NCI-H146 (cell line): ENCODE measurements at regions not wholly inside any gene's neighbourhood (a gene's known extent, or its start where the extent isn't known, plus 50 kb on each side); places are given as distances from the start of the nearest gene placed in this dataset.

Source experiments
- DNase-seq: peaks from one replicate; lab custom pipeline; 2025; lab: John Stamatoyannopoulos, UW

DNA sequence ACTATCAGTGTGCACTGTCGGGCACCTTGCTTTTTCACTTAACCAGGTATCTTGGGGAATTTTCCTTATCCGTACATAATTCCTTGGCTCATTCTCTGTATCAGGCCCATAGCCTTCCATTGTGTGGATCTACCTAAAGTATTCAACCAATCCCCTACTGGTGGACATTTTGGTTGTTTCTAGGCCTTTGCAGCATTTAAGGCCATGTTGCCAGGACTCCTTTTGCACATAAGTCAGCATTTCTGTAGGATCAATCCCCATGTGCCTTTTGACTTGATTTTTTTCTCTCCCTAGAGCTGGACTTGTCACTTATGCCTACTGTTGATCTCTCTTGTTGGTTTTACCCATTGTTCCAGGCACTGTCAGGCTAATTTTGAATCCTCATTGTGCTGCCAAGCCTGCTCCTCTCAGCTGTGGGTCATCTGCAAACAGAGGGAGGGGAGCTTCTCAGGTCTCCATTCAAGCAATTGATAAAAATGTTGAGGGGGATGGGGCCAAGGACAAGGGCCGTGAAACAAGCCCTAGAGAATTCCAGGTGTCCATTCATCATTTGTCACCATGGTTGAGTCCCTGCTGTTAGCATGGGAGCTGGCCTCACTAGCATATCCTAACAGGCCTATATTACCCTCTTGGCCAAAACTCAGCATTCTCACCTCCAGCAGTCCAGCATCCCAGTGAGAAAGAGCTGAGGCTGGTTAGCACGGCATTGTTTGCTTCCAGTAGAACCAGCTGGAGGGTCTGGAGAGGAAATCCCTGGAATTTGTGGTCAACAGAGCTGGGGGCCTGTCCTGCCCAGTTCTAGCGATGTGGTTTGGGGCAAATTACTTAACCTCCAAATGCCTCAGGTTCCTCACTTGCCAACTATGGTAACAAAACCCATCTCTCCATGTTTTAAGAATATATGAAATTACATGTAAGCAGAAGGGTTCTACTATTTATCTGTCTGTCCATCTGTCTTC lies 178.4 kb downstream of the MRPL14 start:
- peak; percentile 93 for DNase-seq

DNA sequence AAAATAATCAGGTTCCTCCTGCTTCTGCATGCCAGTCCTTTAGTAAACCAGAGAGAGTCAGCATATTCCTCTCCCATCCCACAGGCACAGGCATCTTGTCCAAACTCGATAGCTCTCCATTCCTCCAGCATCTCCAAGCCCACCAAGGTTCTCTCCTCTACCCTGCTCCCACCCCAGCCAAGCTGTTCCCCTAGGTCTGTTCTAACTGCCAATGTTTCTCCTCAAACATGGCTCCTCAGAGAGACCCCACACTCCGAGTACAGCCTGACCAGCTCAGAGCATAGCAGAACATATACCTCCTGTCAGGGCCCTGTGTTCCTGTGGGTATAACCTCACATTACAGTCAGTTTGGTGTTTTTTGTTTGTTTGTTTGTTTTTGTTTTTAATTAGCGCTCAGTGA lies 177.8 kb downstream of the VEGFA start:
- no peak for DNase-seq

DNA sequence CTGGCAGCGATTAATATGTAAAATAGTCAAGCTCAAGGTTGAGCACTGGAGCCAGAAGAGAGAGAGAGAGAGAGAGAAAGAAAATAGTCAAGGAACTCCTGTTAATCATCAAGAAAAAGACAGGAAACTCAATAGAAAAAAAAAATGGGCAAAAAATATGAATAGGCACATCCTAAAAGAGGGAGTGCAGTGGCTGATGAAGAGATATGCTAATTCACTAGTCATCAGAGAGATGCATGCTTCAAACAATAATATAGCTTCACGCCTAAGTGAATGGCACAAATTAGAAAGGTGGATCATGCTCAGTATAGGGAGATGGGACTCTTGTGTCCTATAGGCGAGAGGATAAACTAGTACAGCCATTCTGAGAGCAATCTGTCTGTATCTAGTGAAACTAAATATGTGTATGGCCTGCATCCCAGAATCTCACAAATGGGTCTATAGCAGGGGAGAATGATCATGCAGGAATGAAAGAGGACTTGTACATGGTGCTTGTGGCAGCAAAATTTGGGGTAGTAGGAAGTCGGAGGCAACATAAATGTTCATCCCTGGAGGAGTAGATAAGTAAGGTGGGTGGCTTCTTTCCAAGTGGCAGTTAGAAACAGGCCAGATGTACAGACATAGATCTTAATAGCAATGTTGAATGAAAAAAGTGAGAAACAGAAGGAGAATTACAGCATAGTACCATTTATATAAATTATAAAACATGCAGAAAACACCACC lies 176.8 kb downstream of the VEGFA start:
- DNase-seq = no peak

DNA sequence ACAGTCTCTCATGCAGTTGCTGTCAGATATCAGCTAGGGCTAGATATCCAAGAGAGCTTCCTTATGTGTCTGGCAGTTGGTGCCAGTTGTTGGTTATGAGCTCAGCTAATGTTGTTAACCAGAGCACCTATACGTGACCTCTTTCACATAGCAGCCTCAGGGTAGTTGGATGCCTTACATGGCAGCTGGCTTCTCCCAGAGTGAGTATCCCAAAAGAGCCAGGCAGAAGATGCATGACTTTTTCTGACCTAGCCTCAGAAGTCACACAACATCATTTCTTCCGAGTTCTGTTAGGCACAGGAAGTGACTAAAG lies 175.7 kb downstream of the VEGFA start:
- DNase-seq = no peak

DNA sequence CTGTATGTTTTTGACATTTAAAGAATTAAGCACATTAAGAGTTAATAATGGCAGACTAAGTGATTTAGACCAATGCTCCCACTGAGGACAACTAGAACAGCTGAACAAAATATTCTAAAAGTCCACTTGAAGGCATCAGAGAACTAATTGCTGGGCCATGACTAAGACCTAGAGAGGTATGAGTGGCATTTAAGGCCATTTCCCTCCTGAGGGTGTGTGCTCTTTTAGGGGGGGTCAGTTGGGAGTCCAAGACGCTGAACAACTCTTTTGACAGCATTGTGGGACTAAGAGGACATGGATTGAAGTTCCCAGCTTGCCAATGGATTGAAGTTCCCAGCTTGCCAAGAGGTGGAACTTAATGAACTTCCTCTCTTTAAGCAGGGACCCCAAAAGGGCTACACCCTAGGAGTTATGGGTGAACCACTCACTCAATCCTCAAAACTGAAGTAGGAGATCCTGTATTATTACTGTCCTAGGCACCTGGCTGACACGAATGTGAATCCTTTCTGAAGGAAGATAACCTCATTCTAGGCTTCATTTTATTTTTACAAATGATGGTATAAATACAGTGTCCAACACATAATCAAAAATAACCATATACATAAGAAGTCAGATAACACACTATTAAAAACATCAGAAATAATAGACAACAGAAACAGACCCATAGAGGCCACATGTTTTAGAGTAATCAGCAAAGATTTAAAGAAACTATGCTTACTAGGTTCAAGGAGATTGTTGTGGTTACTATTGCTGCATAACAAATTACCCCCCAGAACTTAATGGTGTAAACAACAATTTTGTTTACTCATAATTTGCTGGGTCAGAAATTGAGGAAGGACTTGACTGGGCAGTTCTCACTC lies 175.1 kb downstream of the VEGFA start:
- DNase-seq = no peak

DNA sequence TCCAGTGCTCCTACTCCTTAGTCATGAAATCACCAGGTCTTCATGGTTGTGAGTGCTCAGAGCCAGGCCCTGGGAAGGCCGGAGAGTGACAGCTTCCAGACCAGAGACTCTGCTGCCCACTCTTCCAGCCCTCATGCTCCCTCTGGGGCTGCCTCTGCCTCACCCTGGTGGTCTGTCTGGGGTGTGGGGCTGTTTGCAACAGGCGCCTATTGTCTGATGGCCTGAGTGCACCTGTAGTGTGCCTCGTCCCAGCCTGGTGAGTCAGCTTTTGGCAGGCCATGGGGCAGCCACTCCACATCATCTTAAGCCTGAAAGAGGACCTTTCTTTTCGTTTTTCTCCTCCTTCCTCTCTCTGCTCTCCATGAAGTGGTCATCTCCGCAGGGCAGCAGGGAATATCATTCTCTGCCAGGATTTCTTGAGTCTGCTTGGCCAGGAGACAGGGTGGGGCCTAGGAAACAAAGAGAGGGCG lies 173.8 kb downstream of the VEGFA start:
- no peak for DNase-seq

DNA sequence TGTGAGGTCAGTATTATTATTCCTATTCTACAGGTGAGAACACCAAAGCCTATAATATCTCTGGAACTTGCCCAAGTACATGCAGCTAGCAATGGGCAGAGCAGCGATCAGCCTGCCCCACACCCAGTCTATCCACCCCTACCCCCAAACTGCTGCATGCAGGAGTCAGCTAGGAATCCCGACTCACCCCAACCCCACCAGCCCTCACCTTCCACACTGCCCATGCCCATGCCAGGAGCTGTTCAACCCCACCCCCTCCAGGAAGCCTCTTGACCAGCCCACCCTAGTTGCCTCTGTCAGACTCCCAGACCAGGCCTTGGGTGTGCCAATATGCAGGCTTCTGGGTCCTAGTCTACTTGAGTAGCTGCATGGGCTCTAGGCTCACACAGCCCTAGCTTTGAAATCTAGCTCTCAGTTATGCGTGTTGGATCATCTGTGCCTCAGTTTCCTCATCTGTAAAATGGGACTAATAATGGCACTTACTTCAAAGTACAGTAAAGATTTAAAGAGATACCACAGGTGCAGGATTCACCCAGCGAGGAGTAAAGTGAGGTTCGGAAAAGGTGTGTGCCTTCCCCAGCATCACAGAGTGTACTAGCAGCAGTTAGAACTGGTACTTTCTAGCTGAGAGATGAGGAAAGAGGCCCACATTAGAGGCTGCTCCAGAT lies 173.2 kb downstream of the VEGFA start:
- DNase-seq = no peak

DNA sequence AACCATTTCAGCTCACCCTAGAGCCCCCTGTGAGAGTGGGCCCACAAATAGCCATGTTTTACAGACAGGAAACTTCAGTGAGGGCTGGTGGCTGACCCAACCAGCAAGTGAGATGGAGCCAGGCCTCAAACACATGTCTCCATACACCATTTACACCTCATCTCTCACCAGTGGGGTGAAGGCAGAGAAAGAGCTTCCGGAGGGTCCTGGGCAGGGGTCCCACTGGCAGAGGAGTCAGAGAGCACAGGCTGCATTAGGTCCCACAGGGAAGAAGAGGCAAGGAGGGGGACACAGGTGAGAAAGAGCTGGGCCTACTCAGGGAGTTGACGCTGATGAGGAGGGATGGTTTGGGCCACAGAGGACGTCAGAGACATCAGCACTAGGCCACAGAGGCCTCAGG lies 172.6 kb downstream of the VEGFA start:
- no peak for DNase-seq

DNA sequence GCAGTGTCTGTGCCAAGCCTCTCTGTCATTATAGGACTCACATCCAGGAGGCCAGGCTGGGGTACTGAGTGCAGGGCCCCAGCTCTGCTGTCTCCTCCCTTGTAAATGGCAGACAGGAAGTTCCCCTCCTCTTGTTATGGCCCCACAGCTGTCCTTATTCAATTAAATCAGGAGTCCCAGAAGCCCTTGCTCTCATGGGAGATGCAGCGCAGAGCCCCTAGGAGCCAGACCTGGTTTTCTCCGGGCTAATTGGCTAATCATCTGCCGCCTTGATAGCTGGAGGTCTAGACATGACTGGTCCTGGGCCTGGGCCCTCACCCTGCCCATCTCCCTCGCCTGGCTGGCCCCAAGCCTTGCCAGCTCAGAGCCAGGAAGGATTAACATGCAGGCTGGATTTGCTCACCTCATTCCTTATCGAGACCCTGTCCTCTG lies 172.0 kb downstream of the VEGFA start:
- peak; percentile 58 for DNase-seq

DNA sequence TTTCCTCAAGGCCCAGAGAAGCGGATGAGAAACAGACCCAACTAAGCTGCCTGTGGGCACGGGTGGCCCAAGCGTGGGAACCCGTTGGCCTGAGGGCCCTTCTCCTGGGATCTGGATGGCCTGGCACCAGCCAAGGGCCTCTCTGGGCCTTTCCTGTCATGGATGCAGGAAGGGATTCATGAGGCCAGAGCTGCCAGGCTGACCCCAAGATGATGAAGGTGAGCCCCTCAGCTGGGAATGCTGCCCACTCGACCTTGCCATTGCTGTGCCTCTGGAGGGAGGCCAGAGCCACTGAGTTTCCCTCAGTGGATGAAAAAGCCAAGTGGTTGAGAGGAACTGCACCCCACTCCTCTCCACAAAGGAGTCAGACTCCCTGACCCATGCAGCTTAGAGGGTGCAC lies 171.2 kb downstream of the VEGFA start:
- DNase-seq = no peak

DNA sequence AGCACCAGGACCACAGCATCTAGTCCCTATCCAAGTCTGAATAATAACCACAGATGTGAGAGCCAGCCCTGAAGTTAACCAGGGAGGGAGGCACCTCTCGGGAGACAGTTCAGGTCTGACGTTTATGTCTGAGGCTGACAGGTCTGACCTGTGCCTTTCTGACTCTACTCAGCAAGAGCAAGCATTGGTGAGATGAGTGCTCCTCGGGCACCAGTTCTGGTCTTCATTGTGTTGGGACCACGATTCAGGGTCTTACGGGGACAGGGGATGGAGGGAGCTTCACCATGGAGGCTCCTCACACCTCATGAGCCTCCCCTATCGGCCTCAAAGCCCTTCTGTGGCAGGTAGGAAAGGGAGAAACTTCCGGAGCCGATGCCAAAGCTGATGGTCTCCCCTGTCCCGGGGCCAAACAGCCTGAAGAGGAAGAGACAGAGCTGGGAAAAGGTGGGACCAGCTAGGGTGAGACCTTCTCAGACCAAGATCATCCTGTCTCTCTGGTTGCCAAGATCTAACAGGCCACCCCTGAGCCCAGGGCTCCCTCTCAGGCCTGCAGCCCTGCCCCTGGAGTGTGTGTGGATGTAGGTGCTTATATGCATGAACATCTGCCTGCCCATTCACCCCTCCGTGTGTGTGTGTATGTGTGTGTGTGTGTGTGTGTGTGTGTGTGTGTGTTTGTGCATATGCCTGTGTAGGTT lies 170.5 kb downstream of the VEGFA start:
- DNase-seq = no peak

DNA sequence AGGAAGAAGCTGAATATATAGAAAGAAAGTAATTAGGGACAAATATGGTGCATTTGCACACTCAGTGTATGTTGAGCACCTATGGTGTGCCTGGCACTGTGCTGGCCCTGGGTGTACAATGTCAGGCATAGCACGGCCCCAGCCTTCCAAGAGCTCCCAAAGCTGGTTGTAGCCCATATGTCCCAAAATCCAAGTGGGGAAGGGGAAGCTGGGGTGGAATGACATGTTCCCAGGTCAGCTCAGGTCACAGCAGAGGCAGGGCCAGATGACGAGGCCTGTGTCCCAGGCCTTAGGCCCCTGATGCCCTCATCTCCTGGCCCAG lies 170.0 kb downstream of the VEGFA start:
- no peak for DNase-seq

DNA sequence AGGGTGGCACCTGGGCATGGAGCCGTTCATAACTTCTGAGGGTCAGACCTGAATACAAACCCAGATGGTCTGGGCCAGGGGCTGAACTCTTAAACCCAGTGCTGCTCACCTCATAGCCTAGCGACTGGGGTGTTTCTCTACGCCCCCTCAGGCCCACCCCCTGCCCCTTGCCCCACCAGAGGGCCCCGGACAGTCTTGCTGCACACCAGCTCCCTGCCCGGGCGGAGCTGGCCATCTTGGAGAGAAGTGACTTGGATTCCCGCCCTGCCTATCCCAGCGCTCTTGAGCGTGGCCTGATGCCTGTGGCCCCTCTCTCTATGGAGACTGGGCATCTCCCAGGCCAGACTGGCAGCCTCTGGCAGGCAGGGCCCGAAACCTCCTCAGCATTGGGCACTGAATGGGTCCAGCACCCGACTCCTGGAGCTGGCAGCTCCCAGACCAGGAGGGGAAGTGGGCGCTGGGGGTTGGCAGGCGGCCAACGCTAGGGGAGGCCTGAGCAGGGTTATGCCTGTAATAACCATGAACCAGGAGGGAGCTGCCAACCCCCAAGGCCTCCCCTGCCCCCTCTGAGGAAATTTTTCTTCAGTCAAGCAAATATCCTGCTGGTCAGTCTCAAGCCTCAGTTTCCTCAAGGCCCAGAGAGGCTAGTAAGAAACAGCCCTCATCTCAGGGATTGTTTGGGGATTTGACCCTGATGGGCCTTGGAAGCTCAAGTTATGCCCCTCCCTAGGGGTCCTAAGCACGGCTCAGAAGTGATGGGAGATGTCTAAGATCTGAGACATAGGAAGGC lies 169.5 kb downstream of the VEGFA start:
- DNase-seq = no peak

DNA sequence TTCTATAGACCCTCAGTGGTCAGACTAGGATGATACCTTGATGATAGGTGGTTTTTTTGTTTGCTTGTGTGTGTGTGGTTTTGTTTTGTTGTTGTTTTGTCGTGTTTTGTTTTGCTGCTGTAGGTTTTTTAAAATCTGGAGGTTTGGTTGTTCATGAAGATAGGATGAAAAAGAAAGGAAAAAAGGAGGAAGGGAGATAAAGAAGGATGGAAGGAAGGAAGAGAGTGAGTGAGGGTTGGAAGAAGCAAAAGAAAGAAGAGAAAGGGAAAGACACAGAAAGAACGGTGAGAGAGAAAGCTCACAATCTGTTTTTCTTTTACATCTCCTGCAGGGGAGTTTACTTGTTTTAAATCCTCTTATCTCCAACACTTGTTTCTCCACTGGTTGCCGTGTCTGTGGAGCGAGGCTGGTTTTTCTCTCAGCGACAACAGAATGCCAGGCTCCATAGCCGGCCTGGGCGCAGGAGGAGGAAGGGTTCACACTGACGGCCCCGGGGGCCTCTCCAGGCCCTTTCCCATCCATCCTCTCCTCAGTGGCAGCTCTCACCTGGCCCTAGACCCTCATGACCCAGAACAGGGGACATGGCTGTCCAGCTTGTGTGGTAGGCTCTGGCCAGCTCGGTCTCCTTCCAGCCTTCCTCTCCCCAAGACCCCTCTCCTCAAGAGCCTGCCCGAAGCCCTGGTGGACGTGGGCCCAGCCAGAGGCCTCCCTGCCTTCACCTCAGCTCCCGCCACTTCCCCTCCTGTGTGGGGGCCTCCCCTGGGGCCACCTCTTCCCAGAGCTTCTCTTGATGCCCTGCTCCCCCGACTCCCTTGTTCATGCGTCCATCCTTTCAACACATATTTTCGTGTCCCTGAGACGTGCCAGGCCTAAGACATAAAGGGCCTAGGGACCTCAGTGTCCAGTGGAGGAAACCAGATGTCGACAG lies 168.4 kb downstream of the VEGFA start:
- no peak for DNase-seq

DNA sequence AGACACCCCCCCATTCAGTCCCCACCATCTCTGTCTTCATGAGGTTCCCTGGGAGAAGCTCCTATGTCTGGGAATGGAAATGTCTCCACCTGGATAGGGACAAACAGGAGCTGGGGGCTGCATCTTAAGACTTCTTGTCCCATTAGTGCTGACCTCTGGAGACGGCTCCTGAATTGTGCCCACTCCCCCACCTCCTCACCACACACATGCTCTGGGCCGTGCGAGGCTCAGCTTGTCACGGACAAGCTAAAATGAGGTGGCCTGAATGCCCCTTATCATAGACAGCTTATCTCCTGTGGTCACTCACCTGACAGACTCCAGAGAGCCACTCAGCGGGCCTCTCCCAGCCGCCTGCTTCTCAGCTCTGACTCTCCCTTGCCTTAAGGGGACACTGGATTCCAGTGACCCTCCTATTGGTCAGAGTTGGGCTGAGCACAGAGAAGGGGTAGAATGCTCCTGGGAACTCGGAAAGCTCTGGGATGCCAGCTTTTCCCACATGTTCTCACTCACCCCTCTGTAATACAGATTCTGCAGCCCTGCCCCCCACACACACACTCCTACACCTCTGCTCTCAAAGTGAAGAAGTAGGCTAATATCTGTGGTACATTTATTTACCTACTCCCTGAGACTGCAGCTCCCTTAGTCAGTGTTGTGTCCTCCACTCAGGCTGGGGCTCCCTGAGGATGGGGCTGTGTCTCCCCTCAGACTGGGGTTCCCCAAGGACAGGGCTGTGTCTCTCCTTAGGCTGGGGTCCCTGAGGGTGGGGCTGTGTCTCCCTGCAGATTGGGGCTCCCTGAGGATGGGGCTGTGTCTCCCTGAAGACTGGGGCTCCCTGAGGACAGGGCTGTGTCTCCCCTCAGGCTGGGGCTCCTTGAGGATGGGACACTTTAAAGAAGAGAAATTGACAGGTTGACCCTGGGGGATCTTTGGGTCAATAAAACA lies 167.5 kb downstream of the VEGFA start:
- no peak for DNase-seq

DNA sequence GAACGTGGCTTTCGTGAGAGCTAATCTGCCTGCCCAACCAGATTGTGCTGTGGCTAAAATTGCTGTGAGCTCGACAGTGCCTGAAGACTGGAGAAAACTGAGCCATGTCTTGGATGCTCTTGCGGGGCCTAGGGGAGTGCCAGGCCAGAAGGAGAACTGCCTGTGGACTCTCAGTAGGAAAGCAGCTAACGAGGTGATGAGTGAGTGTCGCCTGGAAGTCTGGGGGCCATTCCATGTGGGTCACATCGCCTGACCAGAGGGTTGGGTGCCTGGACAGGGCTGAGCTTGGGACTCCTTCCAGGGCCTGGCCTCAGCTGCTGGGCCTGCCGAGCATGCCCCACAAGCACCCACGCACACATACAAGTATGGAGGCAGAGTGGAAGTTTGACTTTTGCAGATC lies 166.5 kb downstream of the VEGFA start:
- no peak for DNase-seq

DNA sequence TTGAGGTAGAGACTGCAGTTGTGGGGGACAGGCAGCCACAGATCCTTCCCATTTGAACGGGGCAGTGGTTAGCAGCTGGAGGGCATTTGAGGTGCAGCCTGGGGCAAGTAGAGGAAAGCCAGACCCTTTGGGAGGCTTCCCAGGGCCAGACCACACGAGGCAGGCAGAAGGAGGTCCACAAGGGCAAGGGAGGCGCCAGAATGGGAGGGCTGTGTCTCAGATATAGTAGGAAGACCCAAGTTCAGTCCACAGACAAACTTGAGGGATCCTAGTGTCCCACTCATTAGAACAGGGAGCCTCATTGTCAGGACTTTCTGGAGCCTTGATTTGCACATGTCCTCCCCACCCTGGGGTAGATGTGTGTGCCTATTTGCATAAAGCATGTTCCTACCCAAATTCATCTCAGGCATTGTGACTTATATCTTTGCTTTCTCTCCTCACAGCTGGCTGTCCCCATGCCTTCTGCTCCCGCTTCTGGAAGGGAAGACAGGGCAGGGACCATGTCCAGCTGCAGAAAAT lies 166.0 kb downstream of the VEGFA start:
- DNase-seq = no peak
